ENCODE measurements at regions not wholly inside any gene's neighbourhood (a gene's known extent, or its start where the extent isn't known, plus 50 kb on each side); places are given as distances from the start of the nearest gene placed in this dataset.

DNA sequence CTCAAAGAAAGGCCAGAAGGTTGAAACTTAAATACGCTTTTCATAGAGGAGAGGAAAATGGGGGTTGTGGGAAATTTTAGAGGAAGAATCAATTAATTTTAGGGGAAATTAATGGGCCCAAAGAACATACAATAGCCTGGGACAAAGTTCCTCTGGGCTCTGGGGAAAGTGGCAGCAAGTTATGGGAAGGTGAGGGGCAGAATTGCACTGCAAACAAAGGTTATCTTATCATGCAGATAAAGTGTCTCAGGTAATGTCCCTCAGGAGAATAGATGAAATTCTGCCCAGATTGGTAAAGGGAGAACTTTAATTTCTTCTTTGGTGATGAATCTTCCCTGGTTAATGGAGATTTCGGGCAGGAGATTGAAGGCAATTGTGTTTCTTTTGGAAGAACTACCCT, 326.1 kb upstream of the SLC24A2 start (continued):
- TF ChIP-seq ATF3 (IDR thresholded peaks at IDR 0.05; ENCODE audit: insufficient read depth, low read depth, low read length): no peak
- no peak for TF ChIP-seq POLR2AphosphoS5 (IDR thresholded peaks at IDR 0.05; ENCODE audit: low read depth, low read length)
- no peak for TF ChIP-seq TEAD4 (IDR thresholded peaks at IDR 0.05; ENCODE audit: low read depth, low read length)
- no peak for TF ChIP-seq RNF2 (IDR thresholded peaks at IDR 0.05; ENCODE audit: borderline replicate concordance, low read depth, low read length, missing control alignments, poor library complexity, severe bottlenecking)
- TF ChIP-seq SP1 (IDR thresholded peaks at IDR 0.05; ENCODE audit: low read depth, low read length): no peak
- no peak for TF ChIP-seq KDM1A (IDR thresholded peaks at IDR 0.05; ENCODE audit: borderline replicate concordance, low read length)
- no peak for TF ChIP-seq CHD7 (IDR thresholded peaks at IDR 0.05; ENCODE audit: insufficient replicate concordance, low read length)

Data from H1 (cell line).